HL-60 (cell line): ENCODE measurements at regions not wholly inside any gene's neighbourhood (a gene's known extent, or its start where the extent isn't known, plus 50 kb on each side); places are given as distances from the start of the nearest gene placed in this dataset.

Experiments used
- DNase-seq, 2 experiments: peaks; one replicate each; pipeline ENCODE4 v3.0.0-alpha.2; 2010 to 2020; ENCODE audit warnings: low read depth in 1 of 2, low spot score in 1 of 2
- H3K27ac ChIP-seq: fragments of 250-450 bp; sonication (Bioruptor Pico); replicated peaks from 2 replicates; pipeline ENCODE4 v1.5.1; 2020; ENCODE audit warnings: mild to moderate bottlenecking, moderate library complexity
- H3K27me3 ChIP-seq: fragments of 250-450 bp; sonication (Bioruptor Pico); 2 replicates; pipeline ENCODE4 v1.5.1; 2021; ENCODE audit warnings: mild to moderate bottlenecking, moderate library complexity; ENCODE audit not compliant: insufficient read depth, poor library complexity, severe bottlenecking
- H3K4me3 ChIP-seq: replicated peaks from 2 replicates; pipeline ENCODE4 v1.5.1; 2011; ENCODE audit warnings: mild to moderate bottlenecking, control low read depth, low read length; ENCODE audit not compliant: insufficient read depth
- CTCF ChIP-seq: IDR thresholded peaks from one replicate; pipeline ENCODE4 v1.5.1; 2011; ENCODE audit warnings: low read length, control low read depth, inconsistent platforms; ENCODE audit not compliant: insufficient read depth
- GABPA ChIP-seq: IDR thresholded peaks from 2 replicates; pipeline ENCODE4 v1.6.1; 2012; ENCODE audit warnings: low read depth
- POLR2AphosphoS5 ChIP-seq: IDR thresholded peaks from 2 replicates; pipeline ENCODE4 v1.6.1; 2012; ENCODE audit warnings: low read depth
- SPI1 ChIP-seq: IDR thresholded peaks from 2 replicates; pipeline ENCODE4 v1.6.1; 2012; ENCODE audit warnings: low read depth, mild to moderate bottlenecking, borderline replicate concordance
- TF ChIP-seq, protein P1 (sequence below): IDR thresholded peaks from 2 replicates; pipeline ENCODE4 v1.6.1; 2012; ENCODE audit warnings: low read depth; ENCODE audit not compliant: insufficient replicate concordance

DNA sequence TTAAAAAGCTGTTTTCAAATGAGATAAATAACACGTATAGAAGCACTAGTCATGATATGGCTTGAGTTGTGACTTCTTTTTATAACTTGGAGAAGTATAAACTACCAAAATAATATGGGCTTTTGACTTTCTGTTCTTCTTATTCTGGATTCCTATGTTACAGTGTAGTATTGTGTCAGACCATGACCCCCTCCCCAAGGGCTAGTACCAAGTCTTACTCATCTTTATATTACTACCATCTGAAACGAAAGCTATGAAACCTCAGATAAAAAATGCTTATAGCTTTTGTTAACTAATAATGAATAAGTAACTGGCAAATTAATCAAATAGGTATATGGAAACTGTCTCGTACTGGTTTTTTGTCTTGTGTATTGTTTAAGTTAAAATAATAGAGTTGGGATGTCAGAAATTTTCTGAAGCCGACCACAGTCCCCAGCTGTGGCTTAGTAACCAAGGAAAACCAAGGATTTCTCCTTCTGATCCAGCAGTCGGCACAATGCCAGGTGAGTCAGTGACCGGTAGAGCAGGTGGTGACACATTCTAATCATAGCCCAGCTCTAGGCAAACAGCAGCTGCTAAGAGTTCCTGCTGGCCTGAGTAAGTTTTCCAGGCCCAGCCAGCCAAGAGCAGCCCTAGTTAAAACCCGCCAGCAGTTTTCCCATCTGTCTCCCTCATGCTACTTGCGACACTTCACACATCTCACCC, 163.3 kb upstream of the PRDX4 start:
- DNase-seq, result no peak
- Histone ChIP-seq H3K27ac (no peak overlapping the region), H3K4me3 (no peak overlapping the region), H3K27me3 (no peaks in the 10 kb centered on the region)
- TF ChIP-seq CTCF, result no peak
- TF ChIP-seq GABPA, result no peak
- TF ChIP-seq, protein P1, sequence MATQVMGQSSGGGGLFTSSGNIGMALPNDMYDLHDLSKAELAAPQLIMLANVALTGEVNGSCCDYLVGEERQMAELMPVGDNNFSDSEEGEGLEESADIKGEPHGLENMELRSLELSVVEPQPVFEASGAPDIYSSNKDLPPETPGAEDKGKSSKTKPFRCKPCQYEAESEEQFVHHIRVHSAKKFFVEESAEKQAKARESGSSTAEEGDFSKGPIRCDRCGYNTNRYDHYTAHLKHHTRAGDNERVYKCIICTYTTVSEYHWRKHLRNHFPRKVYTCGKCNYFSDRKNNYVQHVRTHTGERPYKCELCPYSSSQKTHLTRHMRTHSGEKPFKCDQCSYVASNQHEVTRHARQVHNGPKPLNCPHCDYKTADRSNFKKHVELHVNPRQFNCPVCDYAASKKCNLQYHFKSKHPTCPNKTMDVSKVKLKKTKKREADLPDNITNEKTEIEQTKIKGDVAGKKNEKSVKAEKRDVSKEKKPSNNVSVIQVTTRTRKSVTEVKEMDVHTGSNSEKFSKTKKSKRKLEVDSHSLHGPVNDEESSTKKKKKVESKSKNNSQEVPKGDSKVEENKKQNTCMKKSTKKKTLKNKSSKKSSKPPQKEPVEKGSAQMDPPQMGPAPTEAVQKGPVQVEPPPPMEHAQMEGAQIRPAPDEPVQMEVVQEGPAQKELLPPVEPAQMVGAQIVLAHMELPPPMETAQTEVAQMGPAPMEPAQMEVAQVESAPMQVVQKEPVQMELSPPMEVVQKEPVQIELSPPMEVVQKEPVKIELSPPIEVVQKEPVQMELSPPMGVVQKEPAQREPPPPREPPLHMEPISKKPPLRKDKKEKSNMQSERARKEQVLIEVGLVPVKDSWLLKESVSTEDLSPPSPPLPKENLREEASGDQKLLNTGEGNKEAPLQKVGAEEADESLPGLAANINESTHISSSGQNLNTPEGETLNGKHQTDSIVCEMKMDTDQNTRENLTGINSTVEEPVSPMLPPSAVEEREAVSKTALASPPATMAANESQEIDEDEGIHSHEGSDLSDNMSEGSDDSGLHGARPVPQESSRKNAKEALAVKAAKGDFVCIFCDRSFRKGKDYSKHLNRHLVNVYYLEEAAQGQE, result no peak
- no peak for TF ChIP-seq SPI1
- TF ChIP-seq POLR2AphosphoS5, result no peak

DNA sequence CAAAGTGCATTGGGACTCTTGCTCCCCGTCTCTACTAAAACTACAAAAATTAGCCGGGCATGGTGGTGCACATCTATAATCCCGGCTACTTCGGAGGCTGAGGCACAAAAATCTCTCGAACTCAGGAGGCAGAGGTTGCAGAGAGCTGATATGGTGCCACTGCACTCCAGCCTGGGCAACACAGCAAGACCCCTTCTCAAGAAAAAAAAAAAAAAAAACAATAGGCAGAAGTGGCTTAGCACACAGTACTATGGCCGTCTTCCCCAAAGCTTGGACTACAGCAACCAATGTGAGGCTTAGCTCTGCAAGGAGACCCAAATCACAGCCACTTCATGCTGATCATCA, 162.8 kb upstream of the PRDX4 start:
- Histone ChIP-seq H3K4me3 (no peak overlapping the region), H3K27me3 (no peaks in the 10 kb centered on the region), H3K27ac (no peak overlapping the region)
- DNase-seq, result no peak
- TF ChIP-seq, protein P1, result no peak
- no peak for TF ChIP-seq CTCF
- TF ChIP-seq SPI1, result no peak
- no peak for TF ChIP-seq POLR2AphosphoS5
- no peak for TF ChIP-seq GABPA

GRCh38 chrX:23504895-23505294, 162.4 kb upstream of the PRDX4 start:
- no peak for DNase-seq
- H3K27me3 ChIP-seq, result no peaks in the 10 kb centered on the region
- H3K27ac ChIP-seq, result no peak overlapping the region
- no peak overlapping the region for H3K4me3 ChIP-seq
- TF ChIP-seq, protein P1, result no peak
- TF ChIP-seq GABPA, result no peak
- no peak for TF ChIP-seq CTCF
- TF ChIP-seq POLR2AphosphoS5, result no peak
- TF ChIP-seq SPI1, result no peak
